Body of pancreas (tissue), 4 donors: ENCODE measurements at regions not wholly inside any gene's neighbourhood (a gene's known extent, or its start where the extent isn't known, plus 50 kb on each side); places are given as distances from the start of the nearest gene placed in this dataset.
A peak's percentile ranks its signal among the peaks of the same experiment; 100 is the strongest.

Experiments
- ATAC-seq: fragments of 150-250 bp; one replicate; pipeline ENCODE4 v1.9.1; 2016
- DNase-seq, 4 donors: peaks; one replicate each; pipeline ENCODE4 v3.0.0-alpha.2; 2019
- H3K27ac ChIP-seq, 4 donors: fragments of 200-600 bp; sonication (generic); 1 replicate in 3 of 4; 2 replicates in 1 of 4; pipeline versions ENCODE4 v1.5.1 to v1.6.1; 2016 to 2019; ENCODE audit warnings: mild to moderate bottlenecking in 1 of 4, mixed read lengths in 1 of 4, moderate library complexity in 1 of 4
- H3K27me3 ChIP-seq, 2 donors: fragments of 200-600 bp; sonication (generic); one replicate each; pipeline ENCODE4 v1.6.0; 2016; ENCODE audit warnings: mild to moderate bottlenecking in 1 of 2
- H3K36me3 ChIP-seq, 2 donors: fragments of 200-600 bp; sonication (generic); replicated peaks in 1 of 2; 2 replicates each; pipeline ENCODE4 v1.5.1; 2016; ENCODE audit warnings: low read depth in 2 of 2; ENCODE audit not compliant: insufficient read depth in 1 of 2
- H3K4me1 ChIP-seq: fragments of 200-600 bp; sonication (generic); one replicate; pipeline ENCODE4 v1.6.0; 2016
- H3K4me3 ChIP-seq, 2 donors: fragments of 200-600 bp; sonication (generic); 1 replicate in 1 of 2; 2 replicates in 1 of 2; pipeline ENCODE4 v1.5.1; 2016 to 2019
- H3K9me3 ChIP-seq, 3 donors: fragments of 200-600 bp; sonication (generic); 1 replicate in 2 of 3; 2 replicates in 1 of 3; pipeline ENCODE4 v1.5.1; 2016
- POLR2A ChIP-seq, 3 donors: fragments of 450-650 bp; IDR thresholded peaks; one replicate each; pipeline ENCODE4 v1.6.1; 2016; ENCODE audit warnings: antibody characterized with exemption in 3 of 3, mild to moderate bottlenecking in 2 of 3
- WGBS, 2 donors: methylation state at CpG; one replicate each; pipeline ENCODE4 v1.1.5; 2017; 5-methylcytosine and 5-hydroxymethylcytosine counted together
- intact Hi-C: fragments of 100-400 bp; cut with DNase I; formaldehyde crosslinking; loops from one replicate; pipeline ENCODE4 v1.15.1; 2023
- TF ChIP-seq, protein P1 (sequence below), 7 experiments: fragments of 450-650 bp in 4 of 7; fragments of 200-600 bp in 3 of 7; sonication (generic) in 3 of 7; IDR thresholded peaks; one replicate each; pipeline ENCODE4 v1.5.1; 2016 to 2019; ENCODE audit warnings: antibody characterized with exemption in 7 of 7

DNA sequence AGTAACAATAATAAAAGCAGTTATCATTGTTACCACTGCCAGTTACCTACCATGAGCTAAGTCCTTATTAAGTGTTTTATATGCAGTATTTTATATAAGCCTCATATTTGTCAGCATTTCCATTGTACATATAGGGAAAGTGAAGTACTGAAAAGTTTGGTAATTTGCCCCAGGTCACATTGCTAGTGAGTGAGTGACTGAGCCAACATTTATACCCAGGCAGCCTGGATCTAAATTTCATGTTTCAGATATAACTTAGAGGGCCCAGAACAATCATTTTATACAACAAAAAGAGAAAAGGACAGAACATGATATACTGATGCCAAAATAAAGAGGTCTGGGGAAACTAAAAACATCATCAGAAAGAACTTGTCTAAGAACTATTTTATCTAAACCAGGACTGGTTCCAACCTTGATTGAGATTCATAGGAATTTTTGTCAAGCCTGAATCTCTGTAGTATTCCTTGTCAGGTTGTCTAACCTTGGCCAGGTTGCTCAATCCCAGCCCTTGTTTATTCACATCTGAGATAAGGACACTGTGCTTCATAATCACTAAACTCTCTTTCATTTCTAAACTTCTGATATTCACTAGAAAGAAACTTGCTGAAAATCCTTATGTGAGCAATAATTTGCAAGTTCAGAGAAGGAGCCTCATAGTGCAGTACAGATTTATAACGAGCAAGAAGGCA lies 308.2 kb downstream of the IPMK start:
- no peaks in the 10 kb centered on the region for H3K27me3 ChIP-seq
- WGBS, 2 donors, result 15 to 22% methylated on average over 1 of the region's 1 CpG
- no peaks in the 10 kb centered on the region for H3K36me3 ChIP-seq
- peak overlapping the region in 2 of 4 donors; percentile 13 to 26 for H3K27ac ChIP-seq
- intact Hi-C loops, result no loop called here
- ATAC-seq, result peak; percentile 40
- peak in 1 of 4 donors; percentile 11 for DNase-seq
- no peak for TF ChIP-seq POLR2A (IDR thresholded peaks at IDR 0.05)
- TF ChIP-seq, protein P1, sequence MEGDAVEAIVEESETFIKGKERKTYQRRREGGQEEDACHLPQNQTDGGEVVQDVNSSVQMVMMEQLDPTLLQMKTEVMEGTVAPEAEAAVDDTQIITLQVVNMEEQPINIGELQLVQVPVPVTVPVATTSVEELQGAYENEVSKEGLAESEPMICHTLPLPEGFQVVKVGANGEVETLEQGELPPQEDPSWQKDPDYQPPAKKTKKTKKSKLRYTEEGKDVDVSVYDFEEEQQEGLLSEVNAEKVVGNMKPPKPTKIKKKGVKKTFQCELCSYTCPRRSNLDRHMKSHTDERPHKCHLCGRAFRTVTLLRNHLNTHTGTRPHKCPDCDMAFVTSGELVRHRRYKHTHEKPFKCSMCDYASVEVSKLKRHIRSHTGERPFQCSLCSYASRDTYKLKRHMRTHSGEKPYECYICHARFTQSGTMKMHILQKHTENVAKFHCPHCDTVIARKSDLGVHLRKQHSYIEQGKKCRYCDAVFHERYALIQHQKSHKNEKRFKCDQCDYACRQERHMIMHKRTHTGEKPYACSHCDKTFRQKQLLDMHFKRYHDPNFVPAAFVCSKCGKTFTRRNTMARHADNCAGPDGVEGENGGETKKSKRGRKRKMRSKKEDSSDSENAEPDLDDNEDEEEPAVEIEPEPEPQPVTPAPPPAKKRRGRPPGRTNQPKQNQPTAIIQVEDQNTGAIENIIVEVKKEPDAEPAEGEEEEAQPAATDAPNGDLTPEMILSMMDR (IDR thresholded peaks at IDR 0.05), result no peak
- no peaks in the 10 kb centered on the region for H3K9me3 ChIP-seq
- no peak overlapping the region for H3K4me3 ChIP-seq
- peaks cover 3% of the 10 kb centered on the region for H3K4me1 ChIP-seq

DNA sequence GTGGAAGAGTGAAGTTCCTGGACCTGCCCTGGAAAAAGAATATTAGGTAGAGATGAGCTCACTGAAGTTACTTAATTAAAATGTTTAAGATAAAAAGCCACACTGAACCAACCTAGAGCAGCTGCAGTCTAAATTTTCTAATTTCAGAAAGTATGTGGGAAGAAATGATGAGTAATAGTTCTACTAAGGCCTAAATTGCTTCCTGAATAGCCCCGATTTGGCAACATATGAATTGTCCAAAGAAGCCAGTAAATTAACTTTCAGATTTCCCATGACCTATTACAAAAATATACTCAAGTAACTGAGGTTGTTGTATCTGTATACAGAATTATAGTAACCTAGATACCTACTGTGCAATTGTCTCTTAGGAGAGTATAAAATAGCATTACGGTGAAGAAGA lies 312.6 kb downstream of the IPMK start:
- DNase-seq (no peak), ATAC-seq (no peak)
- H3K4me3 ChIP-seq, result no peak overlapping the region
- intact Hi-C loops, result no loop called here
- no peaks in the 10 kb centered on the region for H3K27me3 ChIP-seq
- no peak overlapping the region for H3K27ac ChIP-seq
- H3K9me3 ChIP-seq, result no peaks in the 10 kb centered on the region
- 53 to 71% methylated on average over 2 of the region's 2 CpGs for whole genome bisulfite sequencing, 2 donors
- no peaks in the 10 kb centered on the region for H3K36me3 ChIP-seq
- peaks cover 7% of the 10 kb centered on the region for H3K4me1 ChIP-seq
- TF ChIP-seq POLR2A (IDR thresholded peaks at IDR 0.05), result no peak
- TF ChIP-seq, protein P1 (IDR thresholded peaks at IDR 0.05), result no peak

DNA sequence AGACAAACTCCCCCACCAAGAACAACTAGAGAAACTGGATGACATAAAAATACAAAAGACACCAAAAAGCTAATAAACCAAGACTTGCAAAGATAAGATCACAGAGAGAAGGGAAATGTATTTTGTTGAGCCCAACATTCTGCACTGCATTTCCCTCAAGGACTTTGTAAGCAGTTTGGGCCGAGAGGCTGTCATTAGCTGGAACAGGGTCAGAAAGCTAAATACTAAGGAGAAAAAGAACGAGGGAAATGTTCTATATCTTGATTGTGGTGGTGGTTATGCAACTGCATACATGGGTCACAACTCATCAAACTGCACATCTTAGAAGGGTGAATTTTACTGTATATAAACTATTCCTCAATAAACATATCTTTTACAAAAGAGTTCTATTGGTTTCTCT lies 315.0 kb downstream of the IPMK start:
- WGBS, 2 donors, result 6 to 29% methylated on average over 2 of the region's 2 CpGs
- H3K4me1 ChIP-seq, result peaks cover 4% of the 10 kb centered on the region
- no peak overlapping the region for H3K4me3 ChIP-seq
- no peak for ATAC-seq
- TF ChIP-seq, protein P1 (IDR thresholded peaks at IDR 0.05), result no peak
- TF ChIP-seq POLR2A (IDR thresholded peaks at IDR 0.05), result no peak
- intact Hi-C loops, result no loop called here
- no peak overlapping the region for H3K27ac ChIP-seq
- no peaks in the 10 kb centered on the region for H3K9me3 ChIP-seq
- no peaks in the 10 kb centered on the region for H3K36me3 ChIP-seq
- no peak for DNase-seq
- no peaks in the 10 kb centered on the region for H3K27me3 ChIP-seq

DNA sequence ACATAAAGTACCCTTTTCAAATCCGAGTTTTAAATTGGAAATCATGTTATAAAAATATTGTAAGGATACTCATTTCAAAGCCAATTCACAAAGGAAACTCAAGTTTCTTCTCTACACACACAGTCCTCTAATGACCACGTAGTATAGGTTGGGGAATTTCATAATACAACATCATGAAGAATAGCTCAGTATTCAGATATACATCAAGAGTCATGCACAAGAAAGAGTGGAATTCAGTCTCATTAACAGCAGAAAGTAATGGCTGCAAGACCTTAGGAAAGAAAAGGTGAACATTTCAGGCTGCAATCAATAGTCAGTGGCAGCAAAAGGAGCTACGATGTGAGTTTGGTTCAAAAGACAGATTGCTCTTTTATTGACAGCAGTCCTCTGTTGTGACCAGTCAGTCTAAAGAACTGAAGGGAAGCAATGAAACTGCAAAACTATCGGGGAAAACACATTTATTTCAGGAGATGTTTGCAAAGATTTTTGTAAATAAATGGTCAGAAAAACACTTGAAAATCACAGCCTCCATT lies 317.2 kb downstream of the IPMK start:
- H3K4me1 ChIP-seq, result peaks cover 4% of the 10 kb centered on the region
- no peaks in the 10 kb centered on the region for H3K27me3 ChIP-seq
- H3K4me3 ChIP-seq, result no peak overlapping the region
- no peak overlapping the region for H3K27ac ChIP-seq
- DNase-seq, result no peak
- no peaks in the 10 kb centered on the region for H3K36me3 ChIP-seq
- WGBS, 2 donors, result 20 to 25% methylated on average over 4 of the region's 4 CpGs
- ATAC-seq, result no peak
- H3K9me3 ChIP-seq, result no peaks in the 10 kb centered on the region
- intact Hi-C loops, result no loop called here
- TF ChIP-seq POLR2A (IDR thresholded peaks at IDR 0.05), result no peak
- TF ChIP-seq, protein P1 (IDR thresholded peaks at IDR 0.05), result no peak

DNA sequence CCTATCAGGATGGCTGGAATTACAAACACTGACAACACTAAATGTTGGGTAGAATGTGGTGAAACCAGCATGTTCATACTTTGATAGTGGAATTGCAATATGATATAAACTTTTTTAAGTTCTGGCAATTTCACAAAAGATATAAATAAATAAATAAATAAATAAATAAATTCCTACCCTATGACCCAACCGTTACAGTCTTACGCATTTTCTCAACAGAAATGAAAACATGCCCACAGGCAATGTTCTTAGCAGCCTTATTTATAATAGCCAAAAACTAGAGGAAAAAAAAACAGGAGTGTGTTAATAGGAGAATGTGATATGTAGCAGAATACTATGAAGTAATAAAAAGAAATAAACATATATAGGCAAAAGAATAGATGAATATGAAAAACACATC lies 318.9 kb downstream of the IPMK start:
- H3K4me1 ChIP-seq, result peaks cover 4% of the 10 kb centered on the region
- no peaks in the 10 kb centered on the region for H3K27me3 ChIP-seq
- TF ChIP-seq, protein P1 (IDR thresholded peaks at IDR 0.05), result no peak
- no peak for TF ChIP-seq POLR2A (IDR thresholded peaks at IDR 0.05)
- 86 to 93% methylated on average over 2 of the region's 2 CpGs for WGBS, 2 donors
- H3K27ac ChIP-seq, result no peak overlapping the region
- ATAC-seq (no peak), DNase-seq (no peak)
- no peak overlapping the region for H3K4me3 ChIP-seq
- H3K36me3 ChIP-seq, result no peaks in the 10 kb centered on the region
- no peaks in the 10 kb centered on the region for H3K9me3 ChIP-seq
- intact Hi-C loops, result no loop called here
